Adrenal gland (tissue), 9 donors: ENCODE measurements at regions not wholly inside any gene's neighbourhood (a gene's known extent, or its start where the extent isn't known, plus 50 kb on each side); places are given as distances from the start of the nearest gene placed in this dataset.
A peak's percentile ranks its signal among the peaks of the same experiment; 100 is the strongest.

ENCODE experiments used
- DNase-seq, 7 donors: peaks; one replicate each; pipeline ENCODE4 v3.0.0-alpha.2; 2019 to 2020
- H3K27ac ChIP-seq, 5 donors: fragments of 200-600 bp; sonication (generic) in 4 of 5; 1 replicate in 3 of 5; 2 replicates in 2 of 5; pipeline versions ENCODE4 v1.5.1 to v1.8.0; 2016 to 2020; ENCODE audit warnings: mild to moderate bottlenecking in 1 of 5
- H3K27me3 ChIP-seq: fragments of 200-600 bp; 2 replicates; pipeline ENCODE4 v1.8.0; 2021
- H3K36me3 ChIP-seq, 2 donors: fragments of 200-600 bp; replicated peaks in 1 of 2; 1 replicate in 1 of 2; 2 replicates in 1 of 2; pipeline versions ENCODE4 v1.5.1 to v1.8.0; 2018 to 2022
- H3K4me1 ChIP-seq, 2 donors: fragments of 200-600 bp; replicated peaks in 1 of 2; 1 replicate in 1 of 2; 2 replicates in 1 of 2; pipeline versions ENCODE4 v1.5.1 to v1.8.0; 2018 to 2021
- H3K4me3 ChIP-seq, 4 donors: fragments of 200-600 bp; sonication (generic) in 3 of 4; one replicate each; pipeline ENCODE4 v1.5.1; 2016 to 2018
- H3K9me3 ChIP-seq, 3 donors: fragments of 200-600 bp; sonication (generic) in 1 of 3; replicated peaks in 1 of 3; 1 replicate in 2 of 3; 2 replicates in 1 of 3; pipeline versions ENCODE4 v1.5.1 to v1.8.0; 2016 to 2021
- POLR2A ChIP-seq, 2 donors: fragments of 450-650 bp; IDR thresholded peaks; one replicate each; pipeline ENCODE4 v1.6.1; 2017; ENCODE audit warnings: antibody characterized with exemption in 2 of 2, mild to moderate bottlenecking in 2 of 2, moderate library complexity in 1 of 2
- WGBS, 4 donors: extraction: QIAGEN DNeasy Blood & Tissue Kit in 2 of 4; methylation state at CpG; one replicate each; pipeline versions ENCODE4 v1.1.5 to v1.1.7; 2013 to 2017; 5-methylcytosine and 5-hydroxymethylcytosine counted together
- intact Hi-C, 2 donors: fragments of 100-400 bp; cut with DNase I; formaldehyde crosslinking; loops; one replicate each; pipeline versions ENCODE4 v1.14.1 to v1.15.0; 2022 to 2023
- TF ChIP-seq, protein P1 (sequence below), 6 experiments: fragments of 450-650 bp in 4 of 6; fragments of 200-600 bp in 2 of 6; sonication (generic) in 1 of 6; IDR thresholded peaks; 1 replicate in 5 of 6; 2 replicates in 1 of 6; pipeline versions ENCODE4 v1.5.1 to v1.8.0; 2016 to 2021; ENCODE audit warnings: antibody characterized with exemption in 6 of 6, mild to moderate bottlenecking in 2 of 6, moderate library complexity in 1 of 6
- donor health status: healthy with polysubstance abuse.
- donor health status: Bipolar disorder and iron deficiency.
- donor health status: DM: yes; HTN: yes; CAD: no.
- donor health status: DM: no; HTN: no; CAD: no.
- donor health status: DM: no; HTN: no; CAD: no.

DNA sequence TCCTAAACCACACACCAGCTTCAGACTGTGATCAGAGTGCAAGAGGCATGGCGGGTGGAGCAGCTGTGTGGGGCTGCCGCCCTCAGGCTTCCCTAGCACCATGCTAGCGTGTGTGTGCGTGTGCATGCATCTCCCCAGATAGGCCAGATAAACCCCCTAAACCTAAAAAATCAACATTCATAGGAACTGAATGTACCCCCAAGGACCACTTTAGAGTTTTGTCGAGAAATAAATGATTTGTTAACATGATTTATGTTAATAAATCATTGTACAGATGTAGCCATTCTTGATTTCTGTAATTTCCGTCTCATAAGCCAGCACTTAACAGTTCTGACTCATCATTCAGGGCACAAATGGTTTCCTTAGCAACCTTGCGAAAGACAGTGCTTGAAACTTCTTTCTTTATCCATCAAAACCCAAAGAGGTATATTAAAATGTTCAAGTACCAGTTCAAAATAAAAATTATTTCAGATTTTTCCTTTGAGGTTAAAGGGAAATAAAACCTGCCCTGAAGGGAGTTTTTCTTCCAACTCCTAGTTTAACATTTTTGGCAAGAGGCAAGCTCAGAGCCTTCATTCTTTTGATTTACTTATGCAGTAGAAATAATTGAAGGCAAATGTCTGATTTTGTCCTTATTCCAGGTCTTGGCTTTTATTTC is 206.2 kb upstream of the RGS6 start:
- Histone ChIP-seq H3K9me3 (no peaks in the 10 kb centered on the region), H3K27me3 (no peaks in the 10 kb centered on the region), H3K4me3 (no peak overlapping the region), H3K27ac (peak overlapping the region in 2 of 5 donors; percentile 37 to 58), H3K4me1 (peaks cover 0 to 14% of the 10 kb centered on the region in 2 donors), H3K36me3 (peaks cover 0 to 30% of the 10 kb centered on the region in 2 donors)
- DNase-seq: peak in 2 of 7 donors; percentile 23 to 29
- no peak for TF ChIP-seq POLR2A (IDR thresholded peaks at IDR 0.05)
- TF ChIP-seq, protein P1, sequence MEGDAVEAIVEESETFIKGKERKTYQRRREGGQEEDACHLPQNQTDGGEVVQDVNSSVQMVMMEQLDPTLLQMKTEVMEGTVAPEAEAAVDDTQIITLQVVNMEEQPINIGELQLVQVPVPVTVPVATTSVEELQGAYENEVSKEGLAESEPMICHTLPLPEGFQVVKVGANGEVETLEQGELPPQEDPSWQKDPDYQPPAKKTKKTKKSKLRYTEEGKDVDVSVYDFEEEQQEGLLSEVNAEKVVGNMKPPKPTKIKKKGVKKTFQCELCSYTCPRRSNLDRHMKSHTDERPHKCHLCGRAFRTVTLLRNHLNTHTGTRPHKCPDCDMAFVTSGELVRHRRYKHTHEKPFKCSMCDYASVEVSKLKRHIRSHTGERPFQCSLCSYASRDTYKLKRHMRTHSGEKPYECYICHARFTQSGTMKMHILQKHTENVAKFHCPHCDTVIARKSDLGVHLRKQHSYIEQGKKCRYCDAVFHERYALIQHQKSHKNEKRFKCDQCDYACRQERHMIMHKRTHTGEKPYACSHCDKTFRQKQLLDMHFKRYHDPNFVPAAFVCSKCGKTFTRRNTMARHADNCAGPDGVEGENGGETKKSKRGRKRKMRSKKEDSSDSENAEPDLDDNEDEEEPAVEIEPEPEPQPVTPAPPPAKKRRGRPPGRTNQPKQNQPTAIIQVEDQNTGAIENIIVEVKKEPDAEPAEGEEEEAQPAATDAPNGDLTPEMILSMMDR (IDR thresholded peaks at IDR 0.05): no peak
- WGBS, 4 donors: 60 to 66% (median 66%) methylated on average over 7 of the region's 7 CpGs
- intact Hi-C loops: no loop called here

DNA sequence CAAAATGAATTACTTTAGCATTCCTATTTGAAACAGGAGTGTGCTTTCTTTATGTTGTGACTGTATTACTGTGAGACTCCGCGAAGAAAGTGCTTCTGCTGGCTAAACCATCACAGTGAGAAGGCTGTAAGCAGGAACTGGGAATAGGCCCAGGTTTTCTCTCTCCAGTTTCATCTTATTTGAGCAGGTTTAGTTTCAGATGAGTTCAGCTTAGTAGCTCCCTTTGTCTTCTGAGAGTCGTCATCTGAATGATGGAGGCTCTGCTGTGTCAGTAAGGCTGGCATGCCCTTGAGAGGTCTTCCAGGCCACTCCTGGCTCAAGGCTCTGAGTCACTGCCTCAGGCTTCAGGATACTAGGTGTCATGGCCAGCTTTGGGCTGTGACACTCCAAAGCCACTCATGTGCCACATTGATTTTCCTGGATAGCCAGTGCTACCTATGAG is 205.6 kb upstream of the RGS6 start:
- Histone ChIP-seq H3K27me3 (no peaks in the 10 kb centered on the region), H3K9me3 (no peaks in the 10 kb centered on the region), H3K36me3 (peaks cover 0 to 35% of the 10 kb centered on the region in 2 donors), H3K4me1 (peaks cover 0 to 14% of the 10 kb centered on the region in 2 donors), H3K27ac (peak overlapping the region in 3 of 5 donors; percentile 4 to 58 (median 37)), H3K4me3 (no peak overlapping the region)
- intact Hi-C loops: no loop called here
- WGBS, 4 donors: 70 to 85% (median 78%) methylated on average over 3 of the region's 3 CpGs
- DNase-seq: peak; percentile 49 to 79 (median 75)
- no peak for TF ChIP-seq POLR2A (IDR thresholded peaks at IDR 0.05)
- TF ChIP-seq, protein P1 (IDR thresholded peaks at IDR 0.05): no peak

DNA sequence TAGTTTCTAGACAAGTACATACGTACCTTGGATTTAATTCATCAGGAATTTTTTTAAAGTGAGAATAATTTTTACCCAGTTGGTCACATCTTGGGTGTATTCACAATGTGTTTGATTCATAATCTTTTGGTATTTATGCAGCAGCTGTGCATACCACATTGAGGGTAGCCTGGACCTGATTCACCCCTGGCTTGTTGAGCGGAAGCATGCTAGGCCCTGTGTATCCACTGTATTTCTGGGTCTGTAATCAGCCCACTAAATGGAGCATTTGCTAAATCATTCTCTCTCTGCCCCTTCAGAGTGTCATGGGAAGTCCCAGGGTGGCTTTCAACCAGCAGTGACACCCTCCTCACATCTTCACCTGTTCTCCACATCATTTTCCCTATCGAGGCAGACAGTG is 203.8 kb upstream of the RGS6 start:
- no peak overlapping the region for H3K4me3 ChIP-seq
- no peak overlapping the region for H3K27ac ChIP-seq
- peaks cover 0 to 14% of the 10 kb centered on the region in 2 donors for H3K4me1 ChIP-seq
- DNase-seq: no peak
- H3K9me3 ChIP-seq: no peaks in the 10 kb centered on the region
- peaks cover 0 to 36% of the 10 kb centered on the region in 2 donors for H3K36me3 ChIP-seq
- intact Hi-C loops: no loop called here
- H3K27me3 ChIP-seq: no peaks in the 10 kb centered on the region
- 94 to 97% (median 96%) methylated on average over 3 of the region's 3 CpGs for WGBS, 4 donors
- TF ChIP-seq, protein P1 (IDR thresholded peaks at IDR 0.05): no peak
- no peak for TF ChIP-seq POLR2A (IDR thresholded peaks at IDR 0.05)

DNA sequence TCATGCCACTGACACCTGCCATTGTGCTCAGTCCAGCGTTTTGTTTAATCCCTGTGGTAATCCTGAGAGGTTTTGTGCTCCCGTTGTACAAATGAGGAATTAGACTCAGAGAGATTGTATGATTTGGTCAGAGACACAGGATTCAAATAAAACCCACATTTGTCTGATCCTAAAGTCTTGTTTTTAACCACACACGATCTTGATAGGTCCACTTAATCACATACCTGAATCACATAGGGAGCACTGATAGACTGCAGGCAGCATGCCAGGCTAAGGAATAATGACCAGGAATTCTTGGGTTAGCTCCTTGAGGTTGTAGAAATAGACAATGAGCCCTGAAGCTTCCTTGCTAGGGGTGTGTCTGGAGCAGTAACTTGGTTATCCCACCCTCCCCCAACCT is 202.6 kb upstream of the RGS6 start:
- peaks cover 0 to 14% of the 10 kb centered on the region in 2 donors for H3K4me1 ChIP-seq
- peaks cover 0 to 42% of the 10 kb centered on the region in 2 donors for H3K36me3 ChIP-seq
- H3K9me3 ChIP-seq: no peaks in the 10 kb centered on the region
- no peak for DNase-seq
- intact Hi-C loops: no loop called here
- no peaks in the 10 kb centered on the region for H3K27me3 ChIP-seq
- TF ChIP-seq, protein P1 (IDR thresholded peaks at IDR 0.05): no peak
- no peak for TF ChIP-seq POLR2A (IDR thresholded peaks at IDR 0.05)
- no peak overlapping the region for H3K4me3 ChIP-seq
- H3K27ac ChIP-seq: no peak overlapping the region
- 79 to 89% (median 88%) methylated on average over 3 of the region's 3 CpGs for WGBS, 4 donors
